HCT116 (cell line): ENCODE measurements at regions not wholly inside any gene's neighbourhood (a gene's known extent, or its start where the extent isn't known, plus 50 kb on each side); places are given as distances from the start of the nearest gene placed in this dataset.

Experiments used
- CTCF ChIP-seq, 3 experiments: fragments of 200-600 bp in 1 of 3; sonication (generic) in 1 of 3; IDR thresholded peaks in 2 of 3; conservative IDR thresholded peaks in 1 of 3; 2 replicates each; pipeline ENCODE4 v1.5.1; 2012 to 2017; ENCODE audit warnings: low read depth in 2 of 3, low read length in 2 of 3, antibody characterized with exemption in 1 of 3, borderline replicate concordance in 1 of 3, control low read depth in 1 of 3, mild to moderate bottlenecking in 1 of 3, mixed read lengths in 1 of 3, mixed run types in 1 of 3, moderate library complexity in 1 of 3; ENCODE audit not compliant: insufficient read depth in 1 of 3
- EZH2 ChIP-seq: fragments of 200-600 bp; sonication (generic); IDR thresholded peaks from 2 replicates; pipeline ENCODE4 v1.6.1; 2017; ENCODE audit warnings: antibody characterized with exemption, mixed run types
- MAX ChIP-seq: IDR thresholded peaks from 2 replicates; pipeline ENCODE4 v1.6.1; 2012
- POLR2A ChIP-seq: IDR thresholded peaks from 2 replicates; pipeline ENCODE4 v1.7.0; 2011; ENCODE audit warnings: borderline replicate concordance; ENCODE audit not compliant: insufficient read depth, insufficient read length; ENCODE audit errors: extremely low read depth
- POLR2AphosphoS5 ChIP-seq: IDR thresholded peaks from 2 replicates; pipeline ENCODE4 v1.6.1; 2011; ENCODE audit warnings: mild to moderate bottlenecking, low read depth, low read length, moderate library complexity
- RAD21 ChIP-seq: IDR thresholded peaks from 2 replicates; pipeline ENCODE4 v1.6.1; 2012; ENCODE audit warnings: low read depth, mild to moderate bottlenecking
- REST ChIP-seq: IDR thresholded peaks from 2 replicates; pipeline ENCODE4 v1.6.1; 2012; ENCODE audit warnings: low read depth
- SRF ChIP-seq: IDR thresholded peaks from 2 replicates; pipeline ENCODE4 v1.6.1; 2012; ENCODE audit warnings: low read depth
- TCF7L2 ChIP-seq: IDR thresholded peaks from 2 replicates; pipeline ENCODE4 v1.7.0; 2011; ENCODE audit warnings: borderline replicate concordance, inconsistent platforms; ENCODE audit not compliant: insufficient read depth, insufficient read length; ENCODE audit errors: extremely low read depth
- YY1 ChIP-seq: IDR thresholded peaks from 2 replicates; pipeline ENCODE4 v1.6.1; 2011; ENCODE audit warnings: low read length, low read depth, moderate library complexity, mild to moderate bottlenecking; ENCODE audit not compliant: insufficient replicate concordance; ENCODE audit errors: extremely low read depth
- ZBTB33 ChIP-seq: IDR thresholded peaks from 2 replicates; pipeline ENCODE4 v1.6.1; 2011; ENCODE audit warnings: mild to moderate bottlenecking, low read length, moderate library complexity; ENCODE audit not compliant: insufficient replicate concordance; ENCODE audit errors: extremely low read depth
- ZFX ChIP-seq: fragments of 450-650 bp; IDR thresholded peaks from 2 replicates; pipeline ENCODE4 v1.6.1; 2017
- ZNF274 ChIP-seq: fragments of 200-500 bp; sonication (Bioruptor generic); IDR thresholded peaks from 2 replicates; pipeline ENCODE4 v1.6.1; 2014; ENCODE audit warnings: mild to moderate bottlenecking, low read depth, low read length, inconsistent platforms

GRCh38 chr3:18667552-18667951 is 242.4 kb upstream of the SATB1 start:
- TF ChIP-seq POLR2A, result no peak
- TF ChIP-seq EZH2, result no peak
- no peak for TF ChIP-seq CTCF (IDR thresholded peaks at IDR 0.05 in 2 of 3, conservative IDR thresholded peaks at IDR 0.05 in 1 of 3; ENCODE audit: borderline replicate concordance in 1 of 3, insufficient read depth in 1 of 3, low read depth in 2 of 3, low read length in 2 of 3)
- TF ChIP-seq RAD21, result no peak
- no peak for TF ChIP-seq YY1
- no peak for TF ChIP-seq ZNF274
- TF ChIP-seq MAX, result no peak
- no peak for TF ChIP-seq REST
- no peak for TF ChIP-seq POLR2AphosphoS5
- TF ChIP-seq ZBTB33, result no peak
- TF ChIP-seq SRF, result no peak
- no peak for TF ChIP-seq ZFX
- TF ChIP-seq TCF7L2, result no peak
